Calu3 (cell line): ENCODE measurements at regions not wholly inside any gene's neighbourhood (a gene's known extent, or its start where the extent isn't known, plus 50 kb on each side); places are given as distances from the start of the nearest gene placed in this dataset.

Experiments used
- BruUV-seq: library from RNA; stranded (reverse); fragments of 400-500 nt; replicated peaks from 2 replicates; lab custom pipeline; 2021; lab: Mats Ljungman, UMichigan
- CTCF ChIA-PET: fragments of 300-600 bp; sonication (Branson Sonifier 250); formaldehyde crosslinking; loops from one replicate; lab custom pipeline; 2022; ENCODE audit warnings: antibody characterized with exemption; lab: Charles Lee
- DNase-seq: peaks from one replicate; pipeline ENCODE4 v3.0.0; 2022
- H3K27ac Mint-ChIP-seq: one replicate; pipeline ENCODE4 v1.8.0; 2022; ENCODE audit warnings: mixed read lengths; ENCODE audit not compliant: unreplicated experiment
- H3K27me3 Mint-ChIP-seq: one replicate; pipeline ENCODE4 v1.8.0; 2022; ENCODE audit warnings: mixed read lengths; ENCODE audit not compliant: unreplicated experiment
- H3K36me3 Mint-ChIP-seq: one replicate; pipeline ENCODE4 v1.8.0; 2022; ENCODE audit warnings: mild to moderate bottlenecking, moderate library complexity, mixed read lengths; ENCODE audit not compliant: insufficient read depth, unreplicated experiment
- H3K4me1 Mint-ChIP-seq: one replicate; pipeline ENCODE4 v1.8.0; 2022; ENCODE audit warnings: mild to moderate bottlenecking, low read depth, mixed read lengths; ENCODE audit not compliant: unreplicated experiment
- H3K4me3 Mint-ChIP-seq: one replicate; pipeline ENCODE4 v1.8.0; 2022; ENCODE audit warnings: mild to moderate bottlenecking, low read depth, moderate library complexity, mixed read lengths; ENCODE audit not compliant: unreplicated experiment
- H3K9me3 Mint-ChIP-seq: one replicate; pipeline ENCODE4 v1.8.0; 2022; ENCODE audit warnings: low read depth, mixed read lengths; ENCODE audit not compliant: unreplicated experiment
- intact Hi-C: fragments of 100-400 bp; cut with micrococcal nuclease; formaldehyde crosslinking; loops from one replicate; pipeline ENCODE4 v1.10.0; 2022; ENCODE audit not compliant: unreplicated experiment
- TF ChIP-seq, protein P1 (sequence below): fragments of 200-600 bp; IDR thresholded peaks from one replicate; pipeline ENCODE4 v1.8.0; 2022; ENCODE audit warnings: antibody characterized with exemption; ENCODE audit not compliant: unreplicated experiment

DNA sequence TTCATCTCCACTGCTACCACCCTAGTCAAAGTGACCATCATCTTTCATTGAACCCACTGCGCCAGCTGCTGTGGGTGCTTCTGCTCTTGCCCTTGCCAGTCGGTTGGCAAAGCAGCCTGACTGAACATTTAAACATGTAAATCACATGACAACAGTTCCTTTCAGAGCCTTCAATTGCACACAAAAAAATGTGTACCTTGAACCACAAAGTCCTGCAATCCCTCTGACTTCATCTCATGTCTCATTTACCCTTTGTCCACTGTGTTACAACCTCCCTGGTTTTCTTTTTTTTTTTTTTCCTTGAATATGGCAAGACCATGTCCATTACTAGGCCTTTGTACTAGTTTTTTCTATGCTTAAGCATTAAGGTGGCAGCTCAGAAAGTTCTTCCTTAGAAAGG, 183.5 kb downstream of the GBA3 start:
- Mint-ChIP-seq H3K36me3 (no peaks in the 10 kb centered on the region), H3K4me3 (no peak overlapping the region), H3K9me3 (peaks cover 3% of the 10 kb centered on the region), H3K4me1 (no peaks in the 10 kb centered on the region), H3K27ac (no peak overlapping the region), H3K27me3 (no peaks in the 10 kb centered on the region)
- CTCF ChIA-PET: no interaction called here
- no TSS peak for BruUV-seq
- TF ChIP-seq, protein P1, sequence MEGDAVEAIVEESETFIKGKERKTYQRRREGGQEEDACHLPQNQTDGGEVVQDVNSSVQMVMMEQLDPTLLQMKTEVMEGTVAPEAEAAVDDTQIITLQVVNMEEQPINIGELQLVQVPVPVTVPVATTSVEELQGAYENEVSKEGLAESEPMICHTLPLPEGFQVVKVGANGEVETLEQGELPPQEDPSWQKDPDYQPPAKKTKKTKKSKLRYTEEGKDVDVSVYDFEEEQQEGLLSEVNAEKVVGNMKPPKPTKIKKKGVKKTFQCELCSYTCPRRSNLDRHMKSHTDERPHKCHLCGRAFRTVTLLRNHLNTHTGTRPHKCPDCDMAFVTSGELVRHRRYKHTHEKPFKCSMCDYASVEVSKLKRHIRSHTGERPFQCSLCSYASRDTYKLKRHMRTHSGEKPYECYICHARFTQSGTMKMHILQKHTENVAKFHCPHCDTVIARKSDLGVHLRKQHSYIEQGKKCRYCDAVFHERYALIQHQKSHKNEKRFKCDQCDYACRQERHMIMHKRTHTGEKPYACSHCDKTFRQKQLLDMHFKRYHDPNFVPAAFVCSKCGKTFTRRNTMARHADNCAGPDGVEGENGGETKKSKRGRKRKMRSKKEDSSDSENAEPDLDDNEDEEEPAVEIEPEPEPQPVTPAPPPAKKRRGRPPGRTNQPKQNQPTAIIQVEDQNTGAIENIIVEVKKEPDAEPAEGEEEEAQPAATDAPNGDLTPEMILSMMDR: no peak
- no peak for DNase-seq
- intact Hi-C loops: no loop called here

DNA sequence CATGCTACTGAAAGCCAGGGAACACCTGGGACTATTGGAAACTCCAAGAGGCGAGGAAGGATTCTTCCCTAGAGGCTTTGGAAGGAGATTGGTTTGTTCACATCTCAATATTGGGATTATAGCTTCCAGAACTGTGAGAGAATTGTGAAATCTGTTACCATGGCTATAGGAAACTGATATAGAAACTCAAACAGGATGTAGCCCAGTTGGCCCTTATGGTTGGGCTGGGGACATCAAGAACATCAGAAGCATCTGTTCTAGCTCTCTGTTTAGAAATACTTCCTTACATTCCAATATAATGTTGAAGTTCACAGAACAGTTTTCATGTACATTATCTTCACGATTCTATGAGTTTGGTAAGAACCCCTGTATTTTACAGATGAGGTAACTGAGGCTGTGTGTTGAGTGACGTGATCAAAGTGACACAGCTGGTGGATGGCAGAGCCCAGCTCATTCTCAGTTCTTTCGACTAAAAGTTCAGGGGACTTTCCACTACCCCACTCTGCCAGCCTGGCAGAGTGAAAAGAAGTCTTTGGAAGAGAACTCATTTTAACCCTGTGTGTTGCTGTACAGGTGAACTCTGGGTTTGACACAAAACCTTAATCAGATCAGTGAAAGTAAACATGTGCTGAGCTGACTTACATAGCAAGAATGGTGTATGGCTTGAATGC, 183.0 kb downstream of the GBA3 start:
- no TSS peak for BruUV-seq
- DNase-seq: no peak
- H3K4me1 Mint-ChIP-seq: no peaks in the 10 kb centered on the region
- no peaks in the 10 kb centered on the region for H3K27me3 Mint-ChIP-seq
- TF ChIP-seq, protein P1: no peak
- H3K27ac Mint-ChIP-seq: no peak overlapping the region
- H3K36me3 Mint-ChIP-seq: no peaks in the 10 kb centered on the region
- no peak overlapping the region for H3K4me3 Mint-ChIP-seq
- CTCF ChIA-PET: no interaction called here
- H3K9me3 Mint-ChIP-seq: peaks cover 3% of the 10 kb centered on the region
- intact Hi-C loops: no loop called here

DNA sequence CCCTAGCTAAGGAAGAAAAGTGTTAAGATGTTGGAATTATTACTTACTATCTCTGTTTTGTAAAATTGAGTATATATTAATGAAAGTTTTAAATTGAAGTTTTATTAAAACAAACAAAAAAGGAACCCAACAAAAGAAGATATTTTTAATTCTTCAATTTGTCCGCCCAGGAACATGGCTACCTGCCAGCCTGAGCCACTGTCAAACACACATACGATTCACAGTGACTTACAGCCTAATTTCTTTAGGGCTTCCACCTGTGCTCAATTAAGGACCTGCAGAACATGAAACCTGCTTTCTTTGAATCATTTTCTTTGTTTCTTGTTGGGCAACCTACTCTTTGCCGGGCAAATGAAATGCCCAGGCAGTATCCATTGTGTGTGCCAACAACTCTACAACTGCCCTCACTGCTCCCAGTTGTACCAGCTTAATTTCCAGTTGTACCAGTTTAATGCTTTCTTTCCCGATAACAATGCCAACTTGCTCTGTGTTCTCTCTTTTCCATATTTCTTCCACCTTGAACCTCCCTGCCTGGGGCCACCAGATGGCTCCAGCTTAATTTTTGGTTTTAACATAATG, 181.7 kb downstream of the GBA3 start:
- CTCF ChIA-PET: no interaction called here

DNA sequence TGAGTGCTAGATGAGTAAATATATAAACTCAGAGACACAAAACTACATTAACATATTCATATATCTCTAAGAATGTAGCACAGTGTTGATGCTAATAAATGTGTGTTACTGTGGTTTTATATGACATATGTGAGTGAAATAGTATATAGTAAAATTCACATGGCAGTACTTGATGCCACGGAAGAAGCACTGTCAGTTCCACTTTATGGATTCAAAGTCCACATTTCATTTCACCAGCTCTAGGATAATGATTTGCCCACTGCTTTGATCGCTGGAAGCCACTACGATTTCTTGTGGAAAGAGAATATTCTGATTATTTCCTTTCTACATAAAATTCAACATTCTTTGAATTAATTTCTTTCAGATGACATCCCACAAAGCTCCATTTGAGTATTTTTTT, 181.2 kb downstream of the GBA3 start:
- no peaks in the 10 kb centered on the region for H3K27me3 Mint-ChIP-seq
- CTCF ChIA-PET: no interaction called here
- no peak overlapping the region for H3K4me3 Mint-ChIP-seq
- BruUV-seq: no TSS peak
- intact Hi-C loops: no loop called here
- H3K36me3 Mint-ChIP-seq: no peaks in the 10 kb centered on the region
- H3K4me1 Mint-ChIP-seq: no peaks in the 10 kb centered on the region
- no peak overlapping the region for H3K27ac Mint-ChIP-seq
- TF ChIP-seq, protein P1: no peak
- DNase-seq: no peak
- peaks cover 3% of the 10 kb centered on the region for H3K9me3 Mint-ChIP-seq

More for the DNA sequence above, 181.7 kb downstream of the GBA3 start:
- TF ChIP-seq, protein P1: no peak
- Mint-ChIP-seq H3K27me3 (no peaks in the 10 kb centered on the region), H3K36me3 (no peaks in the 10 kb centered on the region), H3K27ac (no peak overlapping the region), H3K4me1 (no peaks in the 10 kb centered on the region), H3K9me3 (peaks cover 3% of the 10 kb centered on the region), H3K4me3 (no peak overlapping the region)
- BruUV-seq: no TSS peak
- DNase-seq: no peak
- intact Hi-C loops: no loop called here
